Smooth muscle cell (in vitro differentiated cells): ENCODE measurements at regions not wholly inside any gene's neighbourhood (a gene's known extent, or its start where the extent isn't known, plus 50 kb on each side); places are given as distances from the start of the nearest gene placed in this dataset.

ENCODE experiments used
- DNase-seq: peaks from one replicate; lab custom pipeline; 2025; ENCODE audit not compliant: unreplicated experiment; lab: John Stamatoyannopoulos, UW
- H2AFZ ChIP-seq: fragments of 200-600 bp; sonication (generic); 2 replicates; pipeline ENCODE4 v1.6.0; 2016; ENCODE audit warnings: antibody characterized with exemption, low read depth, mild to moderate bottlenecking
- H3F3A ChIP-seq: fragments of 200-600 bp; sonication (generic); 2 replicates; pipeline ENCODE4 v1.6.0; 2017; ENCODE audit warnings: antibody characterized with exemption, low read depth
- H3K27ac ChIP-seq: fragments of 200-600 bp; sonication (generic); 2 replicates; pipeline ENCODE4 v1.5.1; 2016; ENCODE audit warnings: low read depth, mild to moderate bottlenecking
- H3K27me3 ChIP-seq: fragments of 200-600 bp; sonication (generic); 2 replicates; pipeline ENCODE4 v1.6.1; 2016; ENCODE audit warnings: low read depth, mild to moderate bottlenecking
- H3K36me3 ChIP-seq: fragments of 200-600 bp; sonication (generic); 2 replicates; pipeline ENCODE4 v1.5.1; 2016; ENCODE audit warnings: low read depth
- H3K4me1 ChIP-seq: fragments of 200-600 bp; sonication (generic); 2 replicates; pipeline ENCODE4 v1.5.1; 2016; ENCODE audit warnings: low read depth
- H3K4me2 ChIP-seq: fragments of 200-600 bp; sonication (generic); 2 replicates; pipeline ENCODE4 v1.6.0; 2016; ENCODE audit warnings: mild to moderate bottlenecking
- H3K4me3 ChIP-seq: fragments of 200-600 bp; sonication (generic); 2 replicates; pipeline ENCODE4 v1.5.1; 2016; ENCODE audit warnings: mild to moderate bottlenecking
- H3K79me2 ChIP-seq: fragments of 200-600 bp; sonication (generic); 2 replicates; pipeline ENCODE4 v1.6.0; 2016; ENCODE audit warnings: low read depth, mild to moderate bottlenecking
- H3K9ac ChIP-seq: fragments of 200-600 bp; sonication (generic); 2 replicates; pipeline ENCODE4 v1.6.0; 2016; ENCODE audit warnings: low read depth
- H3K9me3 ChIP-seq: fragments of 200-600 bp; sonication (generic); replicated peaks from 2 replicates; pipeline ENCODE4 v1.5.1; 2016; ENCODE audit warnings: low read depth
- H4K20me1 ChIP-seq: fragments of 200-600 bp; sonication (generic); 2 replicates; pipeline ENCODE4 v1.6.0; 2016; ENCODE audit warnings: low read depth
- WGBS: methylation state at CpG from one replicate; pipeline ENCODE4 v1.1.7; 2016; ENCODE audit warnings: low lambda C conversion rate; 5-methylcytosine and 5-hydroxymethylcytosine counted together
- TF ChIP-seq, protein P1 (sequence below): fragments of 200-600 bp; sonication (generic); IDR thresholded peaks from 2 replicates; pipeline ENCODE4 v1.5.1; 2017; ENCODE audit warnings: borderline replicate concordance, mild to moderate bottlenecking, antibody characterized with exemption; ENCODE audit not compliant: insufficient read depth, poor library complexity, severe bottlenecking

DNA sequence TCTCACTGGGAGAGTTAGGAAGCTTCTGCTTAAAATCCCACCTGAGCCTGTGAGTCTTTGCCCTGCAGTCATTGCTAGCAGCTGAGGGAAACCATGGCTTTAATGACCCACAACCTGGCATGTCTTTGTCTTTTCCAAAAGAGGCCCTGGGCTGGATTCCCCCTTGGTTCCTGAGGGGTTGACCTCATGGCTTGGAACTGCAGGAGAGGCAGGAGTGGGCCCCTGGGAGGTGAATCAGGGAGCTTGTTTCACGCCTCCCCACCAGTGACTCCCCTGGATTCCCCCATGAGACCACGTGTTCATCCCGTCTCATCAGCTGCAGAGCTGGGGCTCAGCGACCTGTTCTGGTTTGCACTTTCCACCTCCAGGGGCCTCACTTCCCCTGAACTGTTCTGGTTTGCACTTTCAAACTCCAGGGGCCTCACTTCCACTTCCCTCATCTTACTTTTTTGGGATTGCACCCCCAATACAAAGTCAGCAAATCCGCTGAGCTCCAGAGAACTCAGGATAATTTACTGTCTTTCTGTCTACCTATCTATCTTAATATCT is 58.5 kb upstream of the TMEM18 start:
- no peak overlapping the region for H3K9ac ChIP-seq
- no peak overlapping the region for H3K4me2 ChIP-seq
- no peak overlapping the region for H3K4me3 ChIP-seq
- DNase-seq = no peak
- H4K20me1 ChIP-seq = no peaks in the 10 kb centered on the region
- no peaks in the 10 kb centered on the region for H3K36me3 ChIP-seq
- TF ChIP-seq, protein P1, sequence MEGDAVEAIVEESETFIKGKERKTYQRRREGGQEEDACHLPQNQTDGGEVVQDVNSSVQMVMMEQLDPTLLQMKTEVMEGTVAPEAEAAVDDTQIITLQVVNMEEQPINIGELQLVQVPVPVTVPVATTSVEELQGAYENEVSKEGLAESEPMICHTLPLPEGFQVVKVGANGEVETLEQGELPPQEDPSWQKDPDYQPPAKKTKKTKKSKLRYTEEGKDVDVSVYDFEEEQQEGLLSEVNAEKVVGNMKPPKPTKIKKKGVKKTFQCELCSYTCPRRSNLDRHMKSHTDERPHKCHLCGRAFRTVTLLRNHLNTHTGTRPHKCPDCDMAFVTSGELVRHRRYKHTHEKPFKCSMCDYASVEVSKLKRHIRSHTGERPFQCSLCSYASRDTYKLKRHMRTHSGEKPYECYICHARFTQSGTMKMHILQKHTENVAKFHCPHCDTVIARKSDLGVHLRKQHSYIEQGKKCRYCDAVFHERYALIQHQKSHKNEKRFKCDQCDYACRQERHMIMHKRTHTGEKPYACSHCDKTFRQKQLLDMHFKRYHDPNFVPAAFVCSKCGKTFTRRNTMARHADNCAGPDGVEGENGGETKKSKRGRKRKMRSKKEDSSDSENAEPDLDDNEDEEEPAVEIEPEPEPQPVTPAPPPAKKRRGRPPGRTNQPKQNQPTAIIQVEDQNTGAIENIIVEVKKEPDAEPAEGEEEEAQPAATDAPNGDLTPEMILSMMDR = no peak
- no peak overlapping the region for H3K27ac ChIP-seq
- no peak overlapping the region for H2AFZ ChIP-seq
- H3K9me3 ChIP-seq = no peaks in the 10 kb centered on the region
- WGBS = 51% methylated on average over 5 of the region's 5 CpGs
- H3K27me3 ChIP-seq = peaks cover 2% of the 10 kb centered on the region
- peaks cover 16% of the 10 kb centered on the region for H3K4me1 ChIP-seq
- H3F3A ChIP-seq = peaks cover 10% of the 10 kb centered on the region
- no peaks in the 10 kb centered on the region for H3K79me2 ChIP-seq

DNA sequence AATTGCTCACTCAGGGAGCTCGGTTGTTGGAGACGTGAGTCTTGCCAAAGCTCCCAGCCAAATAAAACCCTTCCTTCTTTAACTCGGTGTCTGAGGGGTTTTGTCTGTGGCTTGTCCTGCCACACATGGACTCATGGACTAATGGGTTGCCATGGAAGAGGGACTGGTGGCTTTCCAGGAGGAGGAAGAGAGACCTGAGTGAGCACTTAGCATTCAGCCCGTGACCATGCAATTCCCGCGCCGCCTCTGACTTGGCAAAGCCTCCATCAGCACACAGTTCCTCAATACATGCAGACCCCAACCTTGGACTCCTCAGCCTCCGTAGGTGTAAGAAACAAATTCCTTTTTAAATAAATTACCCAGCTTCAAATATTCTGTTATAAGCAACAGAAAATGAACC is 57.3 kb upstream of the TMEM18 start:
- Histone ChIP-seq H4K20me1 (no peaks in the 10 kb centered on the region), H3K4me2 (no peak overlapping the region), H3K4me1 (peaks cover 18% of the 10 kb centered on the region), H3K79me2 (no peaks in the 10 kb centered on the region), H3K4me3 (no peak overlapping the region), H3F3A (peaks cover 8% of the 10 kb centered on the region), H3K27me3 (peaks cover 15% of the 10 kb centered on the region), H3K9ac (no peak overlapping the region), H3K36me3 (no peaks in the 10 kb centered on the region), H2AFZ (no peak overlapping the region), H3K9me3 (no peaks in the 10 kb centered on the region), H3K27ac (no peak overlapping the region)
- TF ChIP-seq, protein P1 = no peak
- WGBS = 83% methylated on average over 8 of the region's 8 CpGs
- no peak for DNase-seq

DNA sequence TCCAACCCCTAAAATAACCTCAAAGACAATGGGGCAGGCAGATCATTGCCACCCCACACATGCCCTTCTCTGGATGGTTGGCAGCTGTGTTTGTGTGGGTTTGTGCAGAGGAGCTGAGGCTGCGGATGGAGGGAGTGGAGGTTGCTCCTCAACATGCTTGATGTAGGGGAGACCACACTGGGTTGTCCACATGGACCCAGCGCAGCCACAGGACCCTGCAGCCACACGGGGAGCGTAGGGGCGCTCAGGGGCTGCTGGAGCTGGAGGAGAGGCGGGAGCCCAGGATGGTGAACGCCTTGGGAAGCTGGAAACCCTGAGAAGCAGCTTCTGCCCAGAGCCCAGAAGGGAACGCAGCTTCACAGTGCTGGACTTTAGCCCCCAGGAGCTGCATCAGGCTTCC is 56.3 kb upstream of the TMEM18 start:
- Histone ChIP-seq H3K9me3 (no peaks in the 10 kb centered on the region), H3K4me2 (no peak overlapping the region), H3K79me2 (no peaks in the 10 kb centered on the region), H3K27me3 (peaks cover 15% of the 10 kb centered on the region), H4K20me1 (no peaks in the 10 kb centered on the region), H3K27ac (no peak overlapping the region), H2AFZ (no peak overlapping the region), H3K4me3 (no peak overlapping the region), H3F3A (no peaks in the 10 kb centered on the region), H3K9ac (no peak overlapping the region), H3K4me1 (peaks cover 14% of the 10 kb centered on the region), H3K36me3 (no peaks in the 10 kb centered on the region)
- WGBS = 84% methylated on average over 8 of the region's 8 CpGs
- DNase-seq = no peak
- TF ChIP-seq, protein P1 = no peak

DNA sequence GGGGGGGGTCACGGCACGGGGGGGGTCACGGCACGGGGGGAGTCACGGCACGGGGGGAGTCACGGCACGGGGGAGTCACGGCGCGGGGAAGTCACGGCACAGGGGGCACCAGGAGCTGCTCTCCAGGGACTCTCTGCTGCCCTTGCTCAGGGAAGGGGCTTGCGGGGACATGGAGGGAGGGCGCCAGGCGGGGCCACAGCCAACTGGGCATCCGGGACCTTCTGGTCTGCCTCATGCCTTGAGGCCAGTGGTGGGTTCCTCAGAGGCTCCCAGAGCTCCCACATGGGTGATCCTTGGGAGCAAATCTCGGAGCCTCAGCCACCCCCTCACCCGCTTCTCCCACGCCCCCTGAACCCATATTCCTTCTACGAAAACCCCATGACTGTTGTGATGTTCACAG is 55.8 kb upstream of the TMEM18 start:
- TF ChIP-seq, protein P1 = no peak
- no peaks in the 10 kb centered on the region for H3K79me2 ChIP-seq
- no peaks in the 10 kb centered on the region for H3F3A ChIP-seq
- H3K9me3 ChIP-seq = no peaks in the 10 kb centered on the region
- no peak overlapping the region for H3K27ac ChIP-seq
- peaks cover 11% of the 10 kb centered on the region for H3K4me1 ChIP-seq
- no peak overlapping the region for H2AFZ ChIP-seq
- DNase-seq = no peak
- H3K9ac ChIP-seq = no peak overlapping the region
- H3K4me3 ChIP-seq = no peak overlapping the region
- H3K4me2 ChIP-seq = no peak overlapping the region
- 96% methylated on average over 8 of the region's 20 CpGs for WGBS
- H3K27me3 ChIP-seq = peaks cover 15% of the 10 kb centered on the region
- no peaks in the 10 kb centered on the region for H4K20me1 ChIP-seq
- no peaks in the 10 kb centered on the region for H3K36me3 ChIP-seq
